ENCODE measurements at regions not wholly inside any gene's neighbourhood (a gene's known extent, or its start where the extent isn't known, plus 50 kb on each side); places are given as distances from the start of the nearest gene placed in this dataset.
"Not testable (repeated sequence)": the region's sequence is repeated elsewhere in the genome, so short reads cannot be mapped to it uniquely, and the experiment has no call there.

DNA sequence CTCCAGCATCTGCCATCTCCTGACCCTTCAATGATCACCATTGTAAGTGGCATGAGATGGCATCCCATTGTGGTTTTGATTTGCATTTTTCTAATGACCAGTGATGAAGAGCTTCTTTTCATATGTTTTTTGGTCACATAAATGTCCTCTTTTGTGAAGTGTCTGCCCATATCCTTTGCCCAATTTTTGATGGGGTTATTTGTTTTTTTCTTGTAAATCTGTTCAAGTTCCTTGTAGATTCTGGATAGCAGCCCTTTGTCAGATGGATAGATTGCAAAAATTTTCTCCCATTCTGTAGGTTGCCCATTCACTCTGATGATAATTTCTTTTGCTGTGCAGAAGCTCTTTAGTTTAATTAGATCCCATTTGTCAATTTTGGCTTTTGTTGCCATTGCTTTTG, 547.3 kb downstream of the TMTC2 start:
- TF ChIP-seq, protein P1, sequence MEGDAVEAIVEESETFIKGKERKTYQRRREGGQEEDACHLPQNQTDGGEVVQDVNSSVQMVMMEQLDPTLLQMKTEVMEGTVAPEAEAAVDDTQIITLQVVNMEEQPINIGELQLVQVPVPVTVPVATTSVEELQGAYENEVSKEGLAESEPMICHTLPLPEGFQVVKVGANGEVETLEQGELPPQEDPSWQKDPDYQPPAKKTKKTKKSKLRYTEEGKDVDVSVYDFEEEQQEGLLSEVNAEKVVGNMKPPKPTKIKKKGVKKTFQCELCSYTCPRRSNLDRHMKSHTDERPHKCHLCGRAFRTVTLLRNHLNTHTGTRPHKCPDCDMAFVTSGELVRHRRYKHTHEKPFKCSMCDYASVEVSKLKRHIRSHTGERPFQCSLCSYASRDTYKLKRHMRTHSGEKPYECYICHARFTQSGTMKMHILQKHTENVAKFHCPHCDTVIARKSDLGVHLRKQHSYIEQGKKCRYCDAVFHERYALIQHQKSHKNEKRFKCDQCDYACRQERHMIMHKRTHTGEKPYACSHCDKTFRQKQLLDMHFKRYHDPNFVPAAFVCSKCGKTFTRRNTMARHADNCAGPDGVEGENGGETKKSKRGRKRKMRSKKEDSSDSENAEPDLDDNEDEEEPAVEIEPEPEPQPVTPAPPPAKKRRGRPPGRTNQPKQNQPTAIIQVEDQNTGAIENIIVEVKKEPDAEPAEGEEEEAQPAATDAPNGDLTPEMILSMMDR (IDR thresholded peaks at IDR 0.05; ENCODE audit: low read depth, low read length), result not testable (repeated sequence)
- TF ChIP-seq EZH2phosphoT487 (IDR thresholded peaks at IDR 0.05; ENCODE audit: low read depth), result not testable (repeated sequence)
